ENCODE measurements at regions not wholly inside any gene's neighbourhood (a gene's known extent, or its start where the extent isn't known, plus 50 kb on each side); places are given as distances from the start of the nearest gene placed in this dataset.
"Not testable (repeated sequence)": the region's sequence is repeated elsewhere in the genome, so short reads cannot be mapped to it uniquely, and the experiment has no call there.

- Histone ChIP-seq H3K4me3 (no peak overlapping the region), H3K27me3 (ENCODE audit: low read depth) (no peaks in the 10 kb centered on the region), H3K36me3 (replicated peaks) (no peaks in the 10 kb centered on the region), H3K9me3 (no peaks in the 10 kb centered on the region), H3K4me1 (no peaks in the 10 kb centered on the region)
- in situ Hi-C loops (cut with MboI; ENCODE audit: low sequenced_read_pairs) = no loop called here
- DNase-seq (ENCODE audit: low spot score in 2 of 2) = no peak
Observed at GRCh38 chr11:81986556-81987161, 747.0 kb downstream of the FAM181B start.

- DNase-seq (ENCODE audit: low spot score in 2 of 2) = no peak
- no peaks in the 10 kb centered on the region for H3K36me3 ChIP-seq (replicated peaks)
- H3K27me3 ChIP-seq (ENCODE audit: low read depth) = no peaks in the 10 kb centered on the region
- no peaks in the 10 kb centered on the region for H3K9me3 ChIP-seq
- H3K4me1 ChIP-seq = no peaks in the 10 kb centered on the region
- in situ Hi-C loops (cut with MboI; ENCODE audit: low sequenced_read_pairs) = no loop called here
- no peak overlapping the region for H3K4me3 ChIP-seq
Observed at GRCh38 chr11:81979448-81979847, 754.2 kb downstream of the FAM181B start.

GRCh38 chr11:81975261-81975900, 758.3 kb downstream of the FAM181B start:
- Histone ChIP-seq H3K9me3 (no peaks in the 10 kb centered on the region), H3K4me3 (no peak overlapping the region), H3K36me3 (replicated peaks) (no peaks in the 10 kb centered on the region), H3K27me3 (ENCODE audit: low read depth) (no peaks in the 10 kb centered on the region), H3K4me1 (no peaks in the 10 kb centered on the region)
- DNase-seq (ENCODE audit: low spot score in 2 of 2) = no peak
- in situ Hi-C loops (cut with MboI; ENCODE audit: low sequenced_read_pairs) = no loop called here

- Histone ChIP-seq H3K9me3 (no peaks in the 10 kb centered on the region), H3K27me3 (ENCODE audit: low read depth) (no peaks in the 10 kb centered on the region), H3K4me3 (no peak overlapping the region), H3K4me1 (no peaks in the 10 kb centered on the region), H3K36me3 (replicated peaks) (no peaks in the 10 kb centered on the region)
- in situ Hi-C loops (cut with MboI; ENCODE audit: low sequenced_read_pairs) = no loop called here
- no peak for DNase-seq (ENCODE audit: low spot score in 2 of 2)
Observed at GRCh38 chr11:81970886-81971285, 762.8 kb downstream of the FAM181B start.

- no peaks in the 10 kb centered on the region for H3K27me3 ChIP-seq (ENCODE audit: low read depth)
- H3K4me3 ChIP-seq = no peak overlapping the region
- no peaks in the 10 kb centered on the region for H3K9me3 ChIP-seq
- no peaks in the 10 kb centered on the region for H3K4me1 ChIP-seq
- no peak for DNase-seq (ENCODE audit: low spot score in 2 of 2)
- no peaks in the 10 kb centered on the region for H3K36me3 ChIP-seq (replicated peaks)
- in situ Hi-C loops (cut with MboI; ENCODE audit: low sequenced_read_pairs) = no loop called here
Observed at GRCh38 chr11:81967242-81967641, 766.4 kb downstream of the FAM181B start.

GRCh38 chr11:81966340-81966739, 767.3 kb downstream of the FAM181B start:
- in situ Hi-C loops (cut with MboI; ENCODE audit: low sequenced_read_pairs) = no loop called here
- Histone ChIP-seq H3K4me1 (no peaks in the 10 kb centered on the region), H3K9me3 (no peaks in the 10 kb centered on the region), H3K4me3 (no peak overlapping the region), H3K36me3 (replicated peaks) (no peaks in the 10 kb centered on the region), H3K27me3 (ENCODE audit: low read depth) (no peaks in the 10 kb centered on the region)
- no peak for DNase-seq (ENCODE audit: low spot score in 2 of 2)

- DNase-seq (ENCODE audit: low spot score in 2 of 2) = no peak
Observed at GRCh38 chr11:81963018-81963417, 770.6 kb downstream of the FAM181B start.

GRCh38 chr11:81960443-81960842, 773.2 kb downstream of the FAM181B start:
- DNase-seq (ENCODE audit: low spot score in 2 of 2) = no peak
- Histone ChIP-seq H3K36me3 (replicated peaks) (no peaks in the 10 kb centered on the region), H3K27me3 (ENCODE audit: low read depth) (no peaks in the 10 kb centered on the region), H3K4me1 (no peaks in the 10 kb centered on the region), H3K9me3 (no peaks in the 10 kb centered on the region), H3K4me3 (no peak overlapping the region)
- in situ Hi-C loops (cut with MboI; ENCODE audit: low sequenced_read_pairs) = no loop called here

More at GRCh38 chr11:81963018-81963417, 770.6 kb downstream of the FAM181B start:
- in situ Hi-C loops (cut with MboI; ENCODE audit: low sequenced_read_pairs) = no loop called here
- no peaks in the 10 kb centered on the region for H3K4me1 ChIP-seq
- H3K36me3 ChIP-seq (replicated peaks) = no peaks in the 10 kb centered on the region
- no peak overlapping the region for H3K4me3 ChIP-seq
- no peaks in the 10 kb centered on the region for H3K9me3 ChIP-seq
- no peaks in the 10 kb centered on the region for H3K27me3 ChIP-seq (ENCODE audit: low read depth)

- Histone ChIP-seq H3K36me3 (replicated peaks) (no peaks in the 10 kb centered on the region), H3K4me3 (no peak overlapping the region), H3K9me3 (no peaks in the 10 kb centered on the region), H3K4me1 (no peaks in the 10 kb centered on the region), H3K27me3 (ENCODE audit: low read depth) (no peaks in the 10 kb centered on the region)
- no peak for DNase-seq (ENCODE audit: low spot score in 2 of 2)
- in situ Hi-C loops (cut with MboI; ENCODE audit: low sequenced_read_pairs) = no loop called here
Observed at GRCh38 chr11:81959341-81959740, 774.3 kb downstream of the FAM181B start.

- H3K4me3 ChIP-seq; H3K27me3 ChIP-seq (ENCODE audit: low read depth); H3K36me3 ChIP-seq (replicated peaks); DNase-seq (ENCODE audit: low spot score in 2 of 2); H3K9me3 ChIP-seq; H3K4me1 ChIP-seq; in situ Hi-C loops (cut with MboI; ENCODE audit: low sequenced_read_pairs): not testable (repeated sequence)
Observed at GRCh38 chr11:81954301-81954700, 779.4 kb downstream of the FAM181B start.

- in situ Hi-C loops (cut with MboI; ENCODE audit: low sequenced_read_pairs) = no loop called here
- Histone ChIP-seq H3K4me3 (no peak overlapping the region), H3K36me3 (replicated peaks) (no peaks in the 10 kb centered on the region), H3K27me3 (ENCODE audit: low read depth) (0 out of 2 replicates have a peak, but pooled peaks cover 2% of the 10 kb centered on the region), H3K4me1 (no peaks in the 10 kb centered on the region), H3K9me3 (no peaks in the 10 kb centered on the region)
- DNase-seq (ENCODE audit: low spot score in 2 of 2) = no peak
Observed at GRCh38 chr11:81946831-81947230, 786.8 kb downstream of the FAM181B start.

- no peak for DNase-seq (ENCODE audit: low spot score in 2 of 2)
Observed at GRCh38 chr11:81942646-81943045, 791.0 kb downstream of the FAM181B start.

GRCh38 chr11:81941998-81942397, 791.7 kb downstream of the FAM181B start:
- in situ Hi-C loops (cut with MboI; ENCODE audit: low sequenced_read_pairs) = no loop called here

More at GRCh38 chr11:81942646-81943045, 791.0 kb downstream of the FAM181B start:
- Histone ChIP-seq H3K27me3 (ENCODE audit: low read depth) (0 out of 2 replicates have a peak, but pooled peaks cover 2% of the 10 kb centered on the region), H3K9me3 (no peaks in the 10 kb centered on the region), H3K4me3 (no peak overlapping the region), H3K4me1 (no peaks in the 10 kb centered on the region), H3K36me3 (replicated peaks) (no peaks in the 10 kb centered on the region)
- in situ Hi-C loops (cut with MboI; ENCODE audit: low sequenced_read_pairs) = no loop called here

GRCh38 chr11:81932303-81932702, 801.4 kb downstream of the FAM181B start:
- Histone ChIP-seq H3K9me3 (no peaks in the 10 kb centered on the region), H3K4me3 (no peak overlapping the region), H3K4me1 (no peaks in the 10 kb centered on the region), H3K36me3 (replicated peaks) (no peaks in the 10 kb centered on the region), H3K27me3 (ENCODE audit: low read depth) (no peaks in the 10 kb centered on the region)
- in situ Hi-C loops (cut with MboI; ENCODE audit: low sequenced_read_pairs) = no loop called here
- no peak for DNase-seq (ENCODE audit: low spot score in 2 of 2)

More at GRCh38 chr11:81941998-81942397, 791.7 kb downstream of the FAM181B start:
- no peaks in the 10 kb centered on the region for H3K9me3 ChIP-seq
- H3K4me3 ChIP-seq = no peak overlapping the region
- H3K36me3 ChIP-seq (replicated peaks) = no peaks in the 10 kb centered on the region
- no peaks in the 10 kb centered on the region for H3K4me1 ChIP-seq
- 0 out of 2 replicates have a peak, but pooled peaks cover 2% of the 10 kb centered on the region for H3K27me3 ChIP-seq (ENCODE audit: low read depth)
- DNase-seq (ENCODE audit: low spot score in 2 of 2) = no peak

Measured in HAP-1 (cell line).